ENCODE measurements at regions not wholly inside any gene's neighbourhood (a gene's known extent, or its start where the extent isn't known, plus 50 kb on each side); places are given as distances from the start of the nearest gene placed in this dataset.

GRCh38 chr1:235027076-235027861, 101.4 kb downstream of the TOMM20 start:
- H3K27ac Mint-ChIP-seq = no peak overlapping the region
- Histone ChIP-seq H2AK5ac (ENCODE audit: insufficient read length, low read length) (no peak overlapping the region), H2BK5ac (ENCODE audit: insufficient read length, low read length) (no peak overlapping the region), H2BK15ac (ENCODE audit: low read depth, low read length) (no peak overlapping the region), H4K5ac (ENCODE audit: insufficient read length, low read depth, low read length) (no peak overlapping the region), H3K23me2 (ENCODE audit: insufficient read length, low read depth, low read length, poor library complexity, severe bottlenecking) (no peaks in the 10 kb centered on the region), H3K9me3 (ENCODE audit: control insufficient read depth, low read depth, low read length) (no peaks in the 10 kb centered on the region), H3K27ac (ENCODE audit: insufficient read length, low read depth, low read length) (no peak overlapping the region), H4K91ac (ENCODE audit: insufficient read length, low read depth, low read length) (no peak overlapping the region), H3K27me3 (ENCODE audit: insufficient read depth, low read length) (no peaks in the 10 kb centered on the region), H3K79me2 (ENCODE audit: insufficient read depth, low read length) (no peaks in the 10 kb centered on the region), H3K14ac (ENCODE audit: insufficient read depth, low read length) (no peak overlapping the region), H3K23ac (ENCODE audit: insufficient read length, low read depth, low read length) (no peak overlapping the region), H4K20me1 (ENCODE audit: control insufficient read depth, insufficient read depth, insufficient read length) (no peaks in the 10 kb centered on the region), H2AFZ (ENCODE audit: low read length) (no peak overlapping the region), H2BK20ac (ENCODE audit: low read depth, low read length, poor library complexity, severe bottlenecking) (no peak overlapping the region), H3K18ac (ENCODE audit: insufficient read length, low read depth, low read length) (no peak overlapping the region), H3K4ac (ENCODE audit: low read depth, low read length) (no peak overlapping the region), H2BK12ac (ENCODE audit: insufficient read length, low read depth, low read length) (no peak overlapping the region), H3T11ph (ENCODE audit: low read length) (no peak overlapping the region), H3K56ac (ENCODE audit: insufficient read length, low read depth, low read length) (no peak overlapping the region), H3K79me1 (ENCODE audit: insufficient read depth, low read depth, low read length, poor library complexity, severe bottlenecking) (no peaks in the 10 kb centered on the region), H3K4me2 (ENCODE audit: insufficient read depth, insufficient read length, low read length) (no peak overlapping the region), H4K8ac (replicated peaks; ENCODE audit: insufficient read length, low read depth, low read length) (no peak overlapping the region), H2BK120ac (ENCODE audit: low read depth, low read length, poor library complexity, severe bottlenecking) (no peak overlapping the region), H3K9ac (ENCODE audit: extremely low read depth, insufficient read length, low read length) (no peak overlapping the region), H3K4me1 (ENCODE audit: insufficient read depth, low read length) (no peaks in the 10 kb centered on the region; the same call in 1 of the 2 replicates)
- no peak overlapping the region for H3K4me3 Mint-ChIP-seq
- peaks cover 4% of the 10 kb centered on the region for H3K27me3 Mint-ChIP-seq (ENCODE audit: low read depth)
- H3K36me3 Mint-ChIP-seq (ENCODE audit: insufficient read depth in 1 of 3, low read depth in 3 of 3) = peaks cover 3 to 12% (median 6%) of the 10 kb centered on the region in 3 experiments; a peak in 4 of 7 replicates
- no peak for TF ChIP-seq CTCF (conservative IDR thresholded peaks at IDR 0.05)
- no CpG with 5 or more reads among the region's 13 CpGs for WGBS (ENCODE audit: extremely low coverage, insufficient read length, low lambda C conversion rate)
- DNase-seq = no peak
- H3K4me1 Mint-ChIP-seq = peaks cover 23 to 24% of the 10 kb centered on the region in 2 experiments
- peaks cover 7 to 8% of the 10 kb centered on the region in 2 experiments for H3K9me3 Mint-ChIP-seq

Data from H9 (cell line).